Renal pelvis (tissue), 1 donor: ENCODE measurements at regions not wholly inside any gene's neighbourhood (a gene's known extent, or its start where the extent isn't known, plus 50 kb on each side); places are given as distances from the start of the nearest gene placed in this dataset.
A peak's percentile ranks its signal among the peaks of the same experiment; 100 is the strongest.

ENCODE experiments used
- DNase-seq: peaks from one replicate; pipeline ENCODE4 v3.0.0-alpha.2; 2013

GRCh38 chrX:71000139-71000538 is 68.0 kb downstream of the SNX12 start:
- DNase-seq, result no peak

- DNase-seq, result peak; percentile 44
Observed at GRCh38 chrX:70998411-70999027, 67.6 kb upstream of the SLC7A3 start.

- DNase-seq, result no peak
Observed at GRCh38 chrX:70995338-70995737, 64.4 kb upstream of the SLC7A3 start.

- DNase-seq, result no peak
Observed at GRCh38 chrX:70988425-70988824, 57.5 kb upstream of the SLC7A3 start.
